GM12878 (cell line): ENCODE measurements at regions not wholly inside any gene's neighbourhood (a gene's known extent, or its start where the extent isn't known, plus 50 kb on each side); places are given as distances from the start of the nearest gene placed in this dataset.

Experiments
- ATAC-seq: fragments of 200-7000 bp; cut with Tn5 transposase; 3 replicates; pipeline ENCODE4 v1.9.1; 2020; ENCODE audit warnings: mild to moderate bottlenecking, moderate library complexity
- BruUV-seq: library from RNA; stranded (reverse); fragments of 400-500 nt; replicated peaks from 2 replicates; lab custom pipeline; 2021; lab: Mats Ljungman, UMichigan
- CTCF ChIA-PET: fragments of 300-600 bp; sonication (Branson Sonifier 250); formaldehyde crosslinking; extraction: SDS; loops from one replicate; lab custom pipeline; 2021; ENCODE audit warnings: inconsistent platforms; lab: Yijun Ruan, JAX
- POLR2A ChIA-PET: fragments of 350-600 bp; formaldehyde crosslinking; extraction: SDS; loops from one replicate; lab custom pipeline; 2021; ENCODE audit warnings: inconsistent platforms; lab: Charles Lee
- RAD21 ChIA-PET: fragments of 300-600 bp; sonication (Branson Sonifier 250); formaldehyde crosslinking; loops from one replicate; lab custom pipeline; 2023; ENCODE audit warnings: antibody characterized with exemption; ENCODE audit not compliant: unreplicated experiment; lab: Charles Lee
- SMC1A ChIA-PET: fragments of 300-600 bp; sonication (Branson Sonifier 250); formaldehyde crosslinking; loops from one replicate; lab custom pipeline; 2023; ENCODE audit not compliant: unreplicated experiment, uncharacterized antibody; lab: Charles Lee
- DNase-seq: peaks from one replicate; pipeline ENCODE4 v3.0.0-alpha.2; 2011; ENCODE audit warnings: low read depth, low spot score
- FAIRE-seq: peaks from 3 replicates; lab custom pipeline; 2011; peaks lifted over from hg19 to GRCh38; lab: Jason Lieb, UNC
- H2AFZ ChIP-seq: 2 replicates; pipeline ENCODE4 v1.6.0; 2011; ENCODE audit warnings: low read depth, low read length, control low read depth; ENCODE audit not compliant: control insufficient read depth
- H3K27ac ChIP-seq: 2 replicates; pipeline ENCODE4 v1.5.1; 2011; ENCODE audit warnings: control low read depth; ENCODE audit not compliant: control insufficient read depth, insufficient read depth
- H3K27me3 ChIP-seq, 2 experiments: replicated peaks in 1 of 2; 2 replicates each; pipeline versions ENCODE4 v1.6.0 to v1.6.1; 2011; ENCODE audit warnings: low read length in 1 of 2; ENCODE audit not compliant: control insufficient read depth in 2 of 2, insufficient read depth in 2 of 2
- H3K36me3 ChIP-seq, 2 experiments: 2 replicates each; pipeline ENCODE4 v1.5.1; 2011; ENCODE audit warnings: low read length in 1 of 2; ENCODE audit not compliant: control insufficient read depth in 2 of 2, insufficient read depth in 2 of 2
- H3K4me1 ChIP-seq: 2 replicates; pipeline ENCODE4 v1.6.1; 2011; ENCODE audit warnings: mild to moderate bottlenecking, low read length, moderate library complexity, mixed read lengths; ENCODE audit not compliant: control insufficient read depth, insufficient read depth
- H3K4me2 ChIP-seq: 2 replicates; pipeline ENCODE4 v1.6.0; 2011; ENCODE audit warnings: control low read depth; ENCODE audit not compliant: control insufficient read depth, insufficient read depth
- H3K4me3 ChIP-seq: fragments of 200-600 bp; sonication (generic); 2 replicates; pipeline ENCODE4 v1.5.1; 2016
- H3K79me2 ChIP-seq: 2 replicates; pipeline ENCODE4 v1.6.0; 2011; ENCODE audit warnings: low read length; ENCODE audit not compliant: control insufficient read depth, insufficient read depth
- H3K9ac ChIP-seq: 2 replicates; pipeline ENCODE4 v1.8.0; 2011; ENCODE audit warnings: low read length, control low read depth, mixed read lengths; ENCODE audit not compliant: control insufficient read depth, insufficient read depth
- H3K9me3 ChIP-seq: replicated peaks from 3 replicates; pipeline ENCODE4 v1.5.1; 2011; ENCODE audit warnings: mild to moderate bottlenecking, low read length; ENCODE audit not compliant: control insufficient read depth, insufficient read depth
- H4K20me1 ChIP-seq: 2 replicates; pipeline ENCODE4 v1.6.0; 2011; ENCODE audit not compliant: control insufficient read depth, insufficient read depth
- FOS ChIP-seq: IDR thresholded peaks from 3 replicates; pipeline ENCODE4 v1.6.1; 2011; ENCODE audit warnings: borderline replicate concordance; ENCODE audit not compliant: insufficient read length; ENCODE audit errors: extremely low read depth
- IRF3 ChIP-seq: fragments of 450-650 bp; IDR thresholded peaks from 2 replicates; pipeline ENCODE4 v1.6.1; 2014; ENCODE audit warnings: mild to moderate bottlenecking
- JUND ChIP-seq: IDR thresholded peaks from 2 replicates; pipeline ENCODE4 v1.6.1; 2012; ENCODE audit warnings: low read depth, mild to moderate bottlenecking, low read length, improper control_type of control experiment, moderate library complexity
- MTA2 ChIP-seq: fragments of 450-650 bp; IDR thresholded peaks from 2 replicates; pipeline ENCODE4 v1.6.1; 2016; ENCODE audit warnings: low read depth, mild to moderate bottlenecking, moderate library complexity
- POU2F2 ChIP-seq: IDR thresholded peaks from 3 replicates; pipeline ENCODE4 v1.6.1; 2011; ENCODE audit warnings: low read depth, mild to moderate bottlenecking, low read length, borderline replicate concordance
- YBX1 ChIP-seq: fragments of 450-650 bp; IDR thresholded peaks from 2 replicates; pipeline ENCODE4 v1.6.1; 2016; ENCODE audit warnings: antibody characterized with exemption
- ZBTB33 ChIP-seq: fragments of 450-650 bp; IDR thresholded peaks from 2 replicates; pipeline ENCODE4 v1.6.1; 2017; ENCODE audit warnings: mild to moderate bottlenecking
- ZBTB4 ChIP-seq: fragments of 450-650 bp; formaldehyde crosslinking; IDR thresholded peaks from 2 replicates; pipeline ENCODE4 v1.4.0; 2022; ENCODE audit warnings: mild to moderate bottlenecking, moderate library complexity
- ZNF274 ChIP-seq: IDR thresholded peaks from one replicate; pipeline ENCODE4 v1.8.0; 2011; ENCODE audit not compliant: insufficient read length, insufficient read depth
- WGBS: methylation state at CpG from one replicate; pipeline ENCODE4 v1.1.6; 2016; ENCODE audit warnings: low lambda C conversion rate; ENCODE audit not compliant: insufficient replicate concordance, insufficient coverage; ENCODE audit errors: missing lambda C conversion rate; 5-methylcytosine and 5-hydroxymethylcytosine counted together
- in situ Hi-C: fragments of 300-500 bp; cut with MboI; formaldehyde crosslinking; loops from 9 replicates; pipeline ENCODE4 v1.14.3; 2018; ENCODE audit warnings: mixed read lengths
- intact Hi-C: fragments of 100-400 bp; cut with micrococcal nuclease; formaldehyde crosslinking; loops from one replicate; pipeline ENCODE4 v1.14.2; 2022; ENCODE audit not compliant: unreplicated experiment

GRCh38 chr6:89023591-89024441 is 56.7 kb upstream of the PNRC1 start:
- Histone ChIP-seq H3K4me1 (no peaks in the 10 kb centered on the region), H4K20me1 (no peaks in the 10 kb centered on the region), H3K4me2 (no peak overlapping the region), H3K36me3 (no peaks in the 10 kb centered on the region), H3K79me2 (no peaks in the 10 kb centered on the region), H3K9ac (no peak overlapping the region), H3K27me3 (no peaks in the 10 kb centered on the region; a peak in 1 of 4 replicates), H3K4me3 (no peak overlapping the region), H3K9me3 (no peaks in the 10 kb centered on the region), H2AFZ (no peak overlapping the region), H3K27ac (no peak overlapping the region)
- no peak for DNase-seq
- intact Hi-C loops: no loop called here
- POLR2A ChIA-PET: no interaction called here
- WGBS: 37% methylated on average over 4 of the region's 4 CpGs
- BruUV-seq: no TSS peak
- TF ChIP-seq IRF3 (no peak), MTA2 (no peak), ZNF274 (no peak), ZBTB4 (CRISPR knock-in tag) (no peak), POU2F2 (no peak), YBX1 (no peak), ZBTB33 (no peak), JUND (no peak), FOS (no peak)
- in situ Hi-C loops: no loop called here
- CTCF ChIA-PET: no interaction called here
- no peak for FAIRE-seq
- RAD21 ChIA-PET: interaction anchor here (0.6 kb wide), 1 partner anchor 142 kb away, joined by 3 read pairs; no protein-coding TSS in a partner anchor
- SMC1A ChIA-PET: no interaction called here
- no peak for ATAC-seq
